Neuron (in vitro differentiated cells): ENCODE measurements at regions not wholly inside any gene's neighbourhood (a gene's known extent, or its start where the extent isn't known, plus 50 kb on each side); places are given as distances from the start of the nearest gene placed in this dataset.
"Not testable (repeated sequence)": the region's sequence is repeated elsewhere in the genome, so short reads cannot be mapped to it uniquely, and the experiment has no call there.

Source experiments
- H2AFZ ChIP-seq: one replicate; pipeline ENCODE4 v1.6.1; 2013; ENCODE audit warnings: low read depth, mild to moderate bottlenecking, inconsistent platforms, low read length, moderate library complexity
- H3K27me3 ChIP-seq: one replicate; pipeline ENCODE4 v1.6.1; 2013; ENCODE audit warnings: low read length; ENCODE audit not compliant: insufficient read depth
- H3K36me3 ChIP-seq: one replicate; pipeline ENCODE4 v1.6.1; 2013; ENCODE audit warnings: low read length; ENCODE audit not compliant: insufficient read depth
- H3K4me1 ChIP-seq: one replicate; pipeline ENCODE4 v1.6.1; 2013; ENCODE audit warnings: low read length; ENCODE audit not compliant: insufficient read depth
- H3K4me3 ChIP-seq: 2 replicates; pipeline ENCODE4 v1.5.1; 2013; ENCODE audit warnings: mild to moderate bottlenecking, low read length, moderate library complexity
- H3K9me3 ChIP-seq: one replicate; pipeline ENCODE4 v1.6.1; 2013; ENCODE audit warnings: low read length

DNA sequence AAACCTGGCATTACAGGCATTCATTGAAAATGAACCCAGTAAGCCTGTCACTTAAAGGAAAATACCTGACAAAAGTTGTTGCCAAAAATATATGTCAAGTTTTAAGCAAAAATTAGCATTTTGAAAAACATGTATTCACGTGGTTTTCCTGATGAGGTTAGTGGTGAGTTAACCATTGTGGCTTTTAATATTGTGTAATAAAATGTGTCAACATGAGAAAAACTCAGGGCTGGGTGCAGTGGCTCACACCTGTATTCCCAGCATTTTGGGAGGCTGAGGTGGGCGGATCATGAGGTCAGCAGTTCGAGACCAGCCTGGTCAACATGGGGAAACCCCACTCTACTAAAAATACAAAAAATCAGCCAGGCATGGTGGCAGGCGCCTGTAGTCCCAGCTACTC lies 731.4 kb downstream of the KCNT2 start:
- Histone ChIP-seq H2AFZ (no peak overlapping the region), H3K4me3 (no peak overlapping the region), H3K4me1 (no peaks in the 10 kb centered on the region), H3K9me3 (no peaks in the 10 kb centered on the region), H3K36me3 (no peaks in the 10 kb centered on the region), H3K27me3 (no peaks in the 10 kb centered on the region)

DNA sequence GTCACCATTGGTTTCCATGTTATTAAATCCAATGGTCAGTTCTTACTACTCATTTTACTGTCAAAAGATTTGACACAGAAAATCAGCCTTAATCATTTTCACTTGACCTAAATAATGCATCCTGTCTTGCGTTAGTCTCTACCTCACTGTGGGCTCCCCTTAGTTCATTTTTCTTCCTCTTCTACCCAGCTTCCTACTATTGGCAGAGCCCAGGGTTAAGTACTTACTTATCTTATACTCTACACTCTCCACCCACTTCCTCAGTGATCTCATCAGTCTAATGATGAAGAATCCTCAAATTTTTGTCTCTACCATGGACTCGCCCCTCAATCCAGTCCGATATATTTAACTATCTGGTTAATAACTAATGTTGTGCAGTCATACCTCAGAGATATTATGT lies 735.9 kb downstream of the KCNT2 start:
- Histone ChIP-seq H3K4me3 (no peak overlapping the region), H3K9me3 (no peaks in the 10 kb centered on the region), H3K36me3 (no peaks in the 10 kb centered on the region), H2AFZ (no peak overlapping the region), H3K4me1 (no peaks in the 10 kb centered on the region), H3K27me3 (no peaks in the 10 kb centered on the region)

- no peaks in the 10 kb centered on the region for H3K36me3 ChIP-seq
- H3K4me3 ChIP-seq = no peak overlapping the region
- no peak overlapping the region for H2AFZ ChIP-seq
- no peaks in the 10 kb centered on the region for H3K9me3 ChIP-seq
- H3K4me1 ChIP-seq = no peaks in the 10 kb centered on the region
- H3K27me3 ChIP-seq = no peaks in the 10 kb centered on the region
Measured at GRCh38 chr1:195867638-195868037, 740.6 kb downstream of the KCNT2 start.

GRCh38 chr1:195866781-195867222 lies 741.4 kb downstream of the KCNT2 start:
- no peaks in the 10 kb centered on the region for H3K9me3 ChIP-seq

GRCh38 chr1:195866091-195866780 lies 742.0 kb downstream of the KCNT2 start:
- Histone ChIP-seq H2AFZ (peak overlapping the region; percentile 12), H3K27me3 (no peaks in the 10 kb centered on the region), H3K36me3 (no peaks in the 10 kb centered on the region), H3K4me1 (no peaks in the 10 kb centered on the region), H3K4me3 (no peak overlapping the region), H3K9me3 (no peaks in the 10 kb centered on the region)

More at GRCh38 chr1:195866781-195867222, 741.4 kb downstream of the KCNT2 start:
- H3K36me3 ChIP-seq = no peaks in the 10 kb centered on the region
- H3K4me1 ChIP-seq = no peaks in the 10 kb centered on the region
- no peaks in the 10 kb centered on the region for H3K27me3 ChIP-seq
- H2AFZ ChIP-seq = peak overlapping the region; percentile 12
- H3K4me3 ChIP-seq = no peak overlapping the region

GRCh38 chr1:195851804-195852203 lies 756.4 kb downstream of the KCNT2 start:
- Histone ChIP-seq H3K36me3 (no peaks in the 10 kb centered on the region), H3K27me3 (no peaks in the 10 kb centered on the region), H2AFZ (no peak overlapping the region), H3K9me3 (no peaks in the 10 kb centered on the region), H3K4me3 (no peak overlapping the region), H3K4me1 (no peaks in the 10 kb centered on the region)

DNA sequence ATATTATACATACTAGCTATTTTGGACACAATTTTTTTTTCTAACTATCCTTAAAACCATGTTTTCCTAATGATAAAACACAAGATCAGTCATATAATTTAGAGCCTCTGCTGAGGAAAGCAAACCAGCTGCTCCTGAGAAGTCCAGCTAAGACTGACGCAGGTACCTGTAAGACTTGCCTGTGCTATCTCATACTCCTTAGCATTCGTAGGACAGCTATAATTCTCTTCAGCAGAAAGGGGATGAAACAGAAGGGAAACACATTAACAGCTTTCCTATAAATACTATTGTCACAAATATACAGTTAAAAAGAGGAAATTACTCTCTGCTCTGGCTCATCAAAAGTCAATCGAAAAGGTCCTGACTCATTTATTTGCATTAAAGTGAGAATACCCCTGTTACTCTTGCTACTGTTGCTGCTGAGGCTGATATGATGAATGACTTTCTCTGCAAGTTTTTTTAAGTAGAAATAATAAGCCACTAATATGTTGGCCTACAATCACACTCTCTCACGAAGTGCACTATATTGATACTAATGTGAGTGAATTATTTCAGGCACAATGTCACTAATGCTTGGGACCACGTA lies 757.1 kb downstream of the KCNT2 start:
- no peak overlapping the region for H3K4me3 ChIP-seq
- H3K9me3 ChIP-seq = no peaks in the 10 kb centered on the region
- no peak overlapping the region for H2AFZ ChIP-seq
- no peaks in the 10 kb centered on the region for H3K36me3 ChIP-seq
- no peaks in the 10 kb centered on the region for H3K4me1 ChIP-seq
- no peaks in the 10 kb centered on the region for H3K27me3 ChIP-seq

GRCh38 chr1:195849180-195849579 lies 759.1 kb downstream of the KCNT2 start:
- Histone ChIP-seq H3K4me3 (no peak overlapping the region), H3K4me1 (no peaks in the 10 kb centered on the region), H3K36me3 (no peaks in the 10 kb centered on the region), H3K9me3 (no peaks in the 10 kb centered on the region), H3K27me3 (no peaks in the 10 kb centered on the region), H2AFZ (no peak overlapping the region)

- H3K4me1 ChIP-seq, H2AFZ ChIP-seq, H3K4me3 ChIP-seq, H3K36me3 ChIP-seq, H3K9me3 ChIP-seq, H3K27me3 ChIP-seq: not testable (repeated sequence)
Measured at GRCh38 chr1:195847957-195848875, 760.0 kb downstream of the KCNT2 start.

GRCh38 chr1:195831789-195832188 lies 776.5 kb downstream of the KCNT2 start:
- Histone ChIP-seq H3K36me3 (no peaks in the 10 kb centered on the region), H3K27me3 (no peaks in the 10 kb centered on the region), H3K4me3 (no peak overlapping the region), H3K4me1 (peaks cover 11% of the 10 kb centered on the region), H2AFZ (no peak overlapping the region), H3K9me3 (no peaks in the 10 kb centered on the region)

DNA sequence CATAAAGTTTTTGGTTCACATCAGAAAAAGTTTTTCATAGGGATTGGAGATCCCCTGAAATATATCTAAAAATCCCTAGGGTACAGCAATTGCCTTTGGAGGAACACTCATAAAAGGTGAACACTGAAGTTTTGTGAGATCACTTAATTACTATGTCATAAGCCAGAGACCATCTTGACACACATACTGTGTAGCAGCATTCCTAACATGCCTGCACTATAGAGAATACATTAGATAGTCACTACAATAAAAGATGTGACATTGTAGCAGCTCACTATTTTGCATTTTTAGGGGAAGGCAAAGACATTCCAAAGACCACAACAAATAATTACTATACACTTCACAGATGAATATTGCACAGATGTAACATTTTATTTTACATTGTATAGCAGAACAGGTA lies 779.9 kb downstream of the KCNT2 start:
- H3K36me3 ChIP-seq = no peaks in the 10 kb centered on the region
- no peak overlapping the region for H2AFZ ChIP-seq
- H3K9me3 ChIP-seq = no peaks in the 10 kb centered on the region
- H3K4me3 ChIP-seq = no peak overlapping the region
- no peaks in the 10 kb centered on the region for H3K27me3 ChIP-seq
- peaks cover 11% of the 10 kb centered on the region for H3K4me1 ChIP-seq

- Histone ChIP-seq H3K9me3 (no peaks in the 10 kb centered on the region), H2AFZ (no peak overlapping the region), H3K4me1 (no peaks in the 10 kb centered on the region), H3K4me3 (no peak overlapping the region), H3K27me3 (no peaks in the 10 kb centered on the region), H3K36me3 (no peaks in the 10 kb centered on the region)
Measured at GRCh38 chr1:195820925-195821324, 787.3 kb downstream of the KCNT2 start.

- Histone ChIP-seq H3K4me3 (no peak overlapping the region), H3K27me3 (no peaks in the 10 kb centered on the region), H2AFZ (no peak overlapping the region), H3K36me3 (no peaks in the 10 kb centered on the region), H3K4me1 (no peaks in the 10 kb centered on the region), H3K9me3 (no peaks in the 10 kb centered on the region)
Measured at GRCh38 chr1:195806060-195806459, 802.2 kb downstream of the KCNT2 start.
